T-cell (primary cell): ENCODE measurements at regions not wholly inside any gene's neighbourhood (a gene's known extent, or its start where the extent isn't known, plus 50 kb on each side); places are given as distances from the start of the nearest gene placed in this dataset.

Experiments used
- ATAC-seq, 4 experiments: fragments of 200-7000 bp in 3 of 4; fragments of 150-1000 bp in 1 of 4; cut with Tn5 transposase; replicated peaks in 1 of 4; 1 replicate in 3 of 4; 2 replicates in 1 of 4; pipeline ENCODE4 v1.10.0; 2021; ENCODE audit warnings: moderate library complexity in 3 of 4, mild to moderate bottlenecking in 2 of 4, moderate number of reproducible peaks in 1 of 4
- CTCF ChIA-PET, 2 donors: fragments of 300-600 bp; sonication (Branson Sonifier 250); formaldehyde crosslinking; loops; one replicate each; lab custom pipeline; 2022; ENCODE audit warnings: antibody characterized with exemption in 2 of 2; lab: Charles Lee
- POLR2A ChIA-PET, 2 donors: fragments of 300-600 bp; sonication (Branson Sonifier 250); formaldehyde crosslinking; loops; one replicate each; lab custom pipeline; 2022; ENCODE audit warnings: antibody characterized with exemption in 2 of 2; lab: Charles Lee
- DNase-seq, 35 experiments: peaks; one replicate each; pipeline versions ENCODE4 v3.0.0 to v3.0.0-alpha.2; 2013 to 2023
- H3K27ac ChIP-seq: one replicate; pipeline ENCODE4 v1.5.1; 2013; ENCODE audit warnings: low read length
- H3K27me3 ChIP-seq, 2 experiments: replicated peaks in 1 of 2; 1 replicate in 1 of 2; 2 replicates in 1 of 2; pipeline versions ENCODE4 v1.6.1 to v1.7.0; 2013; ENCODE audit warnings: low read length in 1 of 2, mixed read lengths in 1 of 2; ENCODE audit not compliant: control insufficient read depth in 2 of 2, insufficient read depth in 2 of 2; ENCODE audit errors: extremely low read depth in 1 of 2
- H3K36me3 ChIP-seq, 2 donors: 1 replicate in 1 of 2; 2 replicates in 1 of 2; pipeline versions ENCODE4 v1.6.1 to v1.7.0; 2013; ENCODE audit warnings: low read length in 1 of 2; ENCODE audit not compliant: control insufficient read depth in 2 of 2, insufficient read depth in 1 of 2; ENCODE audit errors: extremely low read depth in 1 of 2
- H3K4me1 ChIP-seq, 2 experiments: 1 replicate in 1 of 2; 2 replicates in 1 of 2; pipeline versions ENCODE4 v1.6.1 to v1.7.0; 2013; ENCODE audit warnings: low read length in 2 of 2, mixed read lengths in 1 of 2; ENCODE audit not compliant: insufficient read depth in 2 of 2, control insufficient read depth in 1 of 2; ENCODE audit errors: extremely low read depth in 1 of 2
- H3K4me3 ChIP-seq, 2 donors: 1 replicate in 1 of 2; 2 replicates in 1 of 2; pipeline versions ENCODE4 v1.5.1 to v1.7.0; 2013; ENCODE audit warnings: mild to moderate bottlenecking in 2 of 2, low read length in 1 of 2, moderate library complexity in 1 of 2; ENCODE audit not compliant: control insufficient read depth in 1 of 2; ENCODE audit errors: extremely low read depth in 1 of 2
- H3K9me3 ChIP-seq: 2 replicates; pipeline ENCODE4 v1.7.0; 2013
- H3K27ac Mint-ChIP-seq, 2 donors: one replicate each; pipeline ENCODE4 v1.8.0; 2020 to 2021; ENCODE audit warnings: mild to moderate bottlenecking in 2 of 2, mixed read lengths in 2 of 2
- H3K27me3 Mint-ChIP-seq, 2 donors: one replicate each; pipeline ENCODE4 v1.8.0; 2021 to 2022; ENCODE audit warnings: mixed read lengths in 2 of 2
- H3K36me3 Mint-ChIP-seq: one replicate; pipeline ENCODE4 v1.8.0; 2021; ENCODE audit warnings: mixed read lengths
- H3K4me1 Mint-ChIP-seq, 3 donors: one replicate each; pipeline ENCODE4 v1.8.0; 2020 to 2022; ENCODE audit warnings: mixed read lengths in 3 of 3, mild to moderate bottlenecking in 1 of 3
- H3K4me3 Mint-ChIP-seq, 3 donors: one replicate each; pipeline ENCODE4 v1.8.0; 2020 to 2022; ENCODE audit warnings: mild to moderate bottlenecking in 3 of 3, mixed read lengths in 3 of 3, moderate library complexity in 3 of 3
- H3K9me3 Mint-ChIP-seq, 3 donors: one replicate each; pipeline ENCODE4 v1.8.0; 2020 to 2022; ENCODE audit warnings: mixed read lengths in 3 of 3
- WGBS: methylation state at CpG from one replicate; pipeline ENCODE4 v1.1.5; 2013; ENCODE audit warnings: missing lambda C conversion rate; ENCODE audit not compliant: insufficient coverage; 5-methylcytosine and 5-hydroxymethylcytosine counted together

DNA sequence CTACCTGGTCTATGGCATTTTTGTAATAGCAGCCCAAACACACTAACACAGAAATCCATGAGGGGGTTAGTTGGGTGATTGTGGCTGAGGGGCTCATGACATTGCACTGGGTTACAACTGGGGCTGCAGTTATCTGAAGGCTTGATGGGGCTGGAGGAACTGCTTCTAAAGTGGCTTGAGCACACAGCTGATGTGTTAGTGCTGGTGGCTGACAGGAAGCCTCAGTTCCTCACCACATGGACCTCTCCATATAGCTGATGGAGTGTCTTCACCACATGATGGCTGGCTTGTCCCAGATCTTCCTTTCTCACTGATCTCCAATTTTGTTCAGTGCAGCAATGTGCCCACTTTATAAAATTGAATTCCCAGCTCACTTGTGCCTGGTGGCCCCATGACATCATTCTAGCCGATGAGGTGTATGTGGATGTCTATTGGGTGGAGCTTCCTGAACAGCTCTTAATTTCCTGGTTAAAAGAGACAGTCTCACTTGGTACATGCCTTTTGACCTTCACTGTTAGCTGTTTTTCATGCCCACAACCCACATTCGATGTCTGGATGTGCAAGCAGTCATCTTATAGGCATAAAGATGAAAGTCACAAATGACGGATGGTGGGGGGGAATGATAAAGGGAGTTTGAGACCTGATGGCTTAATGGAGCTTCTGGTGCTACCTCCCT lies 166.9 kb upstream of the BMPER start:
- H3K4me1 Mint-ChIP-seq = no peaks in the 10 kb centered on the region
- H3K4me3 Mint-ChIP-seq = no peak overlapping the region
- ChIA-PET POLR2A (no interaction called here), CTCF (no interaction called here)
- H3K9me3 ChIP-seq = no peaks in the 10 kb centered on the region
- peaks cover 0 to 3% of the 10 kb centered on the region in 2 experiments for H3K27me3 ChIP-seq
- DNase-seq (peak in 1 of 35 experiments; percentile 2), ATAC-seq (no peak)
- WGBS = 100% methylated on average over 2 of the region's 3 CpGs
- peaks cover 4% of the 10 kb centered on the region for H3K36me3 Mint-ChIP-seq
- no peak overlapping the region for H3K4me3 ChIP-seq
- no peaks in the 10 kb centered on the region for H3K36me3 ChIP-seq
- no peak overlapping the region for H3K27ac Mint-ChIP-seq
- H3K27ac ChIP-seq = no peak overlapping the region
- H3K9me3 Mint-ChIP-seq = peaks cover 0 to 11% (median 1%) of the 10 kb centered on the region in 3 donors
- H3K4me1 ChIP-seq = no peaks in the 10 kb centered on the region
- no peaks in the 10 kb centered on the region for H3K27me3 Mint-ChIP-seq

- no peaks in the 10 kb centered on the region for H3K9me3 ChIP-seq
- POLR2A ChIA-PET = no interaction called here
- 58% methylated on average over 2 of the region's 4 CpGs for WGBS
- no peaks in the 10 kb centered on the region for H3K4me1 Mint-ChIP-seq
- DNase-seq (no peak), ATAC-seq (no peak)
- CTCF ChIA-PET = no interaction called here
- H3K4me1 ChIP-seq = no peaks in the 10 kb centered on the region
- H3K4me3 Mint-ChIP-seq = no peak overlapping the region
- H3K9me3 Mint-ChIP-seq = peaks cover 0 to 11% (median 1%) of the 10 kb centered on the region in 3 donors
- peaks cover 0 to 3% of the 10 kb centered on the region in 2 experiments for H3K27me3 ChIP-seq
- H3K4me3 ChIP-seq = no peak overlapping the region
- H3K27ac ChIP-seq = no peak overlapping the region
- H3K27ac Mint-ChIP-seq = no peak overlapping the region
- H3K36me3 ChIP-seq = no peaks in the 10 kb centered on the region
- peaks cover 4% of the 10 kb centered on the region for H3K36me3 Mint-ChIP-seq
- H3K27me3 Mint-ChIP-seq = no peaks in the 10 kb centered on the region
These were observed 166.1 kb upstream of the BMPER start for GRCh38 chr7:33739286-33739685.

- Histone ChIP-seq H3K36me3 (no peaks in the 10 kb centered on the region), H3K4me1 (no peaks in the 10 kb centered on the region), H3K27me3 (no peaks in the 10 kb centered on the region), H3K4me3 (no peak overlapping the region), H3K9me3 (no peaks in the 10 kb centered on the region), H3K27ac (no peak overlapping the region)
- no peaks in the 10 kb centered on the region for H3K27me3 Mint-ChIP-seq
- no peaks in the 10 kb centered on the region for H3K4me1 Mint-ChIP-seq
- CTCF ChIA-PET = no interaction called here
- ATAC-seq (no peak), DNase-seq (no peak)
- no peaks in the 10 kb centered on the region for H3K36me3 Mint-ChIP-seq
- peaks cover 0 to 8% (median 0%) of the 10 kb centered on the region in 3 donors for H3K9me3 Mint-ChIP-seq
- no peak overlapping the region for H3K4me3 Mint-ChIP-seq
- H3K27ac Mint-ChIP-seq = no peak overlapping the region
- WGBS = 90% methylated on average over 2 of the region's 6 CpGs
- POLR2A ChIA-PET = no interaction called here
These were observed 162.8 kb upstream of the BMPER start for GRCh38 chr7:33742521-33742920.

GRCh38 chr7:33742999-33743587 lies 162.2 kb upstream of the BMPER start:
- no peak overlapping the region for H3K27ac Mint-ChIP-seq

GRCh38 chr7:33743594-33743993 lies 161.7 kb upstream of the BMPER start:
- H3K36me3 ChIP-seq = no peaks in the 10 kb centered on the region
- Mint-ChIP-seq H3K4me3 (no peak overlapping the region), H3K9me3 (peaks cover 0 to 5% (median 0%) of the 10 kb centered on the region in 3 donors), H3K27ac (no peak overlapping the region), H3K36me3 (no peaks in the 10 kb centered on the region), H3K4me1 (no peaks in the 10 kb centered on the region), H3K27me3 (no peaks in the 10 kb centered on the region)
- H3K27me3 ChIP-seq = no peaks in the 10 kb centered on the region
- H3K9me3 ChIP-seq = no peaks in the 10 kb centered on the region
- CTCF ChIA-PET = no interaction called here
- H3K4me1 ChIP-seq = no peaks in the 10 kb centered on the region
- ATAC-seq = no peak
- DNase-seq = no peak
- POLR2A ChIA-PET = no interaction called here
- WGBS = 83% methylated on average over 5 of the region's 5 CpGs
- H3K27ac ChIP-seq = no peak overlapping the region
- H3K4me3 ChIP-seq = no peak overlapping the region

More at GRCh38 chr7:33742999-33743587, 162.2 kb upstream of the BMPER start:
- ChIA-PET CTCF (no interaction called here), POLR2A (no interaction called here)
- H3K9me3 ChIP-seq = no peaks in the 10 kb centered on the region
- DNase-seq (no peak), ATAC-seq (no peak)
- H3K27me3 Mint-ChIP-seq = no peaks in the 10 kb centered on the region
- H3K36me3 Mint-ChIP-seq = no peaks in the 10 kb centered on the region
- H3K36me3 ChIP-seq = no peaks in the 10 kb centered on the region
- peaks cover 0 to 5% (median 0%) of the 10 kb centered on the region in 3 donors for H3K9me3 Mint-ChIP-seq
- H3K27ac ChIP-seq = no peak overlapping the region
- no peaks in the 10 kb centered on the region for H3K4me1 Mint-ChIP-seq
- H3K4me3 Mint-ChIP-seq = no peak overlapping the region
- H3K27me3 ChIP-seq = no peaks in the 10 kb centered on the region
- no peak overlapping the region for H3K4me3 ChIP-seq
- H3K4me1 ChIP-seq = no peaks in the 10 kb centered on the region
- WGBS = 83% methylated on average over 3 of the region's 4 CpGs

GRCh38 chr7:33744293-33745075 lies 160.9 kb upstream of the BMPER start:
- Mint-ChIP-seq H3K4me3 (no peak overlapping the region), H3K36me3 (no peaks in the 10 kb centered on the region), H3K9me3 (peaks cover 0 to 5% (median 0%) of the 10 kb centered on the region in 3 donors), H3K27me3 (no peaks in the 10 kb centered on the region), H3K27ac (no peak overlapping the region), H3K4me1 (no peaks in the 10 kb centered on the region)
- H3K4me1 ChIP-seq = no peaks in the 10 kb centered on the region
- no peaks in the 10 kb centered on the region for H3K9me3 ChIP-seq
- no peaks in the 10 kb centered on the region for H3K27me3 ChIP-seq
- ATAC-seq (no peak), DNase-seq (peak in 1 of 35 experiments; percentile 22)
- H3K4me3 ChIP-seq = no peak overlapping the region
- 80% methylated on average over 1 of the region's 3 CpGs for WGBS
- no peaks in the 10 kb centered on the region for H3K36me3 ChIP-seq
- CTCF ChIA-PET = no interaction called here
- H3K27ac ChIP-seq = no peak overlapping the region
- POLR2A ChIA-PET = no interaction called here
